ENCODE measurements at regions not wholly inside any gene's neighbourhood (a gene's known extent, or its start where the extent isn't known, plus 50 kb on each side); places are given as distances from the start of the nearest gene placed in this dataset.

DNA sequence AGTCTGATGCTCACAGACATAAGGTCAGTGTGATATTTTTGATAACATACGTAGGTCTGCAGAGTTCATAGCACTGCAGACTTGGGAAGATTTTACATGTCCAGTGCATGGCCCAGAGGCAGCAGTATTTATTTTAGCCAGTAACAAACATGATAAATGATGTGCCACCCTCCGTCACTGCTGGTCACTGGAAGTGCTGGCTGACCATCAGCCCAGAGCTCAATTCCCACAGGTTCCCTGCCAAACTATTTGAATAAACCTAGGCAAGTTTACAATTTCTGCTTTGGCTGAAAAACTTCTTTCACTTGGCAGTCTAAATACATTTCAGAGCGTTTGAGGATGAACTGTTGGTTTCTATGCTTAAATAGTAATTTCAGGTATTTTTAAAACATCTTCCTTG, 135.5 kb upstream of the EDNRB start (continued):
- no peak for TF ChIP-seq RARA (CRISPR knock-in tag; IDR thresholded peaks at IDR 0.05)

DNA sequence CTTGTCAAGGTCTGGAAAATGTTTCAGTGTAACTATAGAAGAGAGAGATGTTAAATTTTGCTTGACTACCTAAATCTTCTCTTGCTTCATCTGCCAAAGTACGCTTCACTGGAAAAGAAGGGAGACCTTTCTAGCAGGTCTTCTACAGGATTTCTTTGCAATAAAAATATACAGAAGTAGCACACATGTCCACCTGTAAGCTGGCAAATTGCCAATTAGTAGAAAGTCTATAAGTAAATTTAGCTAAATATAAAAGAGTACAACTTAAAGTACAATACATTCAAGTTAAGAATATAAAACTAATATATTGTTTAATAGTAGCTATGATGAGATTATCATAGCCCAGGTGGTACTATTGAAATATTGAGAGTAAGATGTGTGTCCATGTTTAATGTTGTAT, 128.5 kb upstream of the EDNRB start:
- in situ Hi-C loops (cut with HindIII; ENCODE audit: extremely low pct_ligation_motif_present, low pct_unique_long_range_greater_than_20kb) = no loop called here
- no peak for FAIRE-seq
- BruUV-seq (replicated peaks) = no TSS peak

DNA sequence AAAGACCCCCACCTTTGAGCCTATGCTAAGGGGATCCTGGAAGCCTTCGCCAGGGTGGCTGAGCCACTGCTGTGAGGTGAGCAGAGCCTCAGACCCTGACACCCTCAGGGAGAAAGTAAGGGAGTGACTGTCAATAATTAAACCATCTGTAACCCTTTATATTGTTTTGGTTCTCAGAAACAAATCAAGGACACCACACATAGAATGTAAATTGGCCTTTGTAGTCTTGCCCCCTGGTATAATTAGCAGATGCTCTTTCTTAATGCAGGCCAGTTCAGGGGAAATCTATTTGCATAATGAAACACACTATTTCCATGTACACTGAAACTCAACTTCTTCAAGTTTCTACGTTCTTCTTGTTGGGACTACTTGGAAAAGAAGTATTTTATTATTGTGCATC, 127.7 kb upstream of the EDNRB start:
- intact Hi-C loops (cut with micrococcal nuclease; ENCODE audit: unreplicated experiment) (no loop called here), in situ Hi-C loops (cut with HindIII; ENCODE audit: extremely low pct_ligation_motif_present, low pct_unique_long_range_greater_than_20kb) (no loop called here)
- Histone ChIP-seq H3K9ac (ENCODE audit: insufficient read depth, low read depth, low read length) (no peak overlapping the region), H3K9me3 (ENCODE audit: low read length) (peaks cover 42% of the 10 kb centered on the region), H3K36me3 (replicated peaks in 1 of 2; ENCODE audit: control insufficient read depth in 1 of 2, insufficient read depth in 2 of 2, low read length in 2 of 2) (no peaks in the 10 kb centered on the region), H3K27me3 (ENCODE audit: control insufficient read depth in 1 of 2, insufficient read depth in 2 of 2, low read length in 2 of 2) (no peaks in the 10 kb centered on the region), H3K4me3 (replicated peaks in 1 of 3; ENCODE audit: insufficient read depth in 1 of 3, low read depth in 2 of 3, low read length in 3 of 3) (no peak overlapping the region), H2AFZ (ENCODE audit: low read length) (no peak overlapping the region), H3K27ac (ENCODE audit: extremely low read length, insufficient read depth, low read length) (no peak overlapping the region), H3K79me2 (ENCODE audit: insufficient read depth, low read length) (no peaks in the 10 kb centered on the region), H3K4me1 (ENCODE audit: insufficient read depth, low read length) (no peaks in the 10 kb centered on the region), H4K20me1 (ENCODE audit: insufficient read depth, low read length) (no peaks in the 10 kb centered on the region), H3K4me2 (ENCODE audit: low read depth, low read length) (no peak overlapping the region)
- WGBS (ENCODE audit: low lambda C conversion rate) = 0% methylated on average over 2 of the region's 2 CpGs
- ChIA-PET CTCF (ENCODE audit: low intra/inter-chr PET ratio, low total read pairs) (no interaction called here), POLR2A (no interaction called here)
- TF ChIP-seq NCOA2 (CRISPR knock-in tag; IDR thresholded peaks at IDR 0.05) = no peak
- no peak for DNase-seq (ENCODE audit: low spot score)
- FAIRE-seq = no peak
- ATAC-seq = no peak
- BruUV-seq (replicated peaks) = no TSS peak

More for the DNA sequence above, 128.5 kb upstream of the EDNRB start:
- no peak overlapping the region for H3K9ac ChIP-seq (ENCODE audit: insufficient read depth, low read depth, low read length)
- POLR2A ChIA-PET = no interaction called here
- H4K20me1 ChIP-seq (ENCODE audit: insufficient read depth, low read length) = no peaks in the 10 kb centered on the region
- CTCF ChIA-PET (ENCODE audit: low intra/inter-chr PET ratio, low total read pairs) = no interaction called here
- H3K27ac ChIP-seq (ENCODE audit: extremely low read length, insufficient read depth, low read length) = no peak overlapping the region
- no peak overlapping the region for H3K4me2 ChIP-seq (ENCODE audit: low read depth, low read length)
- no peak overlapping the region for H3K4me3 ChIP-seq (replicated peaks in 1 of 3; ENCODE audit: insufficient read depth in 1 of 3, low read depth in 2 of 3, low read length in 3 of 3)
- ATAC-seq = no peak
- no peaks in the 10 kb centered on the region for H3K79me2 ChIP-seq (ENCODE audit: insufficient read depth, low read length)
- H3K27me3 ChIP-seq (ENCODE audit: control insufficient read depth in 1 of 2, insufficient read depth in 2 of 2, low read length in 2 of 2) = no peaks in the 10 kb centered on the region
- H3K9me3 ChIP-seq (ENCODE audit: low read length) = peaks cover 51% of the 10 kb centered on the region
- WGBS (ENCODE audit: low lambda C conversion rate) = 13% methylated on average over 1 of the region's 1 CpG
- no peaks in the 10 kb centered on the region for H3K4me1 ChIP-seq (ENCODE audit: insufficient read depth, low read length)
- no peak for DNase-seq (ENCODE audit: low spot score)
- intact Hi-C loops (cut with micrococcal nuclease; ENCODE audit: unreplicated experiment) = no loop called here
- H3K36me3 ChIP-seq (replicated peaks in 1 of 2; ENCODE audit: control insufficient read depth in 1 of 2, insufficient read depth in 2 of 2, low read length in 2 of 2) = no peaks in the 10 kb centered on the region
- H2AFZ ChIP-seq (ENCODE audit: low read length) = no peak overlapping the region
- TF ChIP-seq ELF1 (CRISPR knock-in tag; IDR thresholded peaks at IDR 0.05) (no peak), LCORL (IDR thresholded peaks at IDR 0.05) (peak; percentile 69), LCORL (CRISPR knock-in tag; IDR thresholded peaks at IDR 0.05) (no peak), ZNF709 (CRISPR knock-in tag; IDR thresholded peaks at IDR 0.05) (no peak)

Data from HepG2 (cell line).